ENCODE measurements at regions not wholly inside any gene's neighbourhood (a gene's known extent, or its start where the extent isn't known, plus 50 kb on each side); places are given as distances from the start of the nearest gene placed in this dataset.
A peak's percentile ranks its signal among the peaks of the same experiment; 100 is the strongest.

DNA sequence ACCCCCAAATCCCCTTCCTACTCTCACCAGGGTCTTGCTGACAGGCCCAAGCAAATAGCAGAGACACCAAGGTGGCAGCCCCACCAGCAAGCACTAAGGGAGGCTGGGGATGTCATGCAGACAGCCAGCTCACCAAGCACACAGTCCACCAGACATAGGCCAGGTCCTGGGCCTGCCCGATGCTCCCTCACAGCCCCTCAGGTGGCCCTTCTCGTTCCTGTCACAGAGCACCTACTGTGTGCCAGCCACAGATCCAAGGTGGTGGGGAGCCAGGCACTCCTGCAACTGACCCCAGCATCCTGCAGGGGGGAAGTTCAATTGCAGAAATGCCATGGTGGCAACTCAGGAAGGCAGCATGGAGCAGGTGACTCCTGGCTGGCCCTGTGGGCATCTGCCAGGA lies 60.5 kb upstream of the PNMA1 start:
- no peak for DNase-seq (ENCODE audit: low spot score)
- H3K27ac ChIP-seq = peak overlapping the region in 1 of 2 donors; percentile 44

DNA sequence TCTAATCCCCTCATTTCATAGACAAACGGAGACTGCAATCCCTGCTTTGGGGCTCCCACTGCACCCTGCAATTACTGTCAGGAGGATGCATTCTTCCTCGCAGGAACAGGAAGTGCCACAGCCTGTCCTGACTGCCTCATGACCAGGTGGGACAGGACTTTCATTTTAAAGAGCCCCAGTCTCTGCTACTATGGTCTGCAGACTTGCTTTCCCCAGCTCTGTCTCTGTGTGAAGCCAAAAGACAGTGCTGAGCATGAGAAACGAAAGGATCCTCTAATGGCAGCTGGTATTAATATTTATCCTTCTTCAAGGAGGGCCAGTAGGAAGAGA lies 60.0 kb upstream of the PNMA1 start:
- DNase-seq (ENCODE audit: low spot score) = no peak
- peak overlapping the region in 1 of 2 donors; percentile 44 for H3K27ac ChIP-seq
- no peak overlapping the region for H3K4me3 ChIP-seq
- no peak for TF ChIP-seq CTCF (IDR thresholded peaks at IDR 0.05)

More for the DNA sequence above, 60.5 kb upstream of the PNMA1 start:
- H3K4me3 ChIP-seq = no peak overlapping the region
- TF ChIP-seq CTCF (IDR thresholded peaks at IDR 0.05) = no peak

DNA sequence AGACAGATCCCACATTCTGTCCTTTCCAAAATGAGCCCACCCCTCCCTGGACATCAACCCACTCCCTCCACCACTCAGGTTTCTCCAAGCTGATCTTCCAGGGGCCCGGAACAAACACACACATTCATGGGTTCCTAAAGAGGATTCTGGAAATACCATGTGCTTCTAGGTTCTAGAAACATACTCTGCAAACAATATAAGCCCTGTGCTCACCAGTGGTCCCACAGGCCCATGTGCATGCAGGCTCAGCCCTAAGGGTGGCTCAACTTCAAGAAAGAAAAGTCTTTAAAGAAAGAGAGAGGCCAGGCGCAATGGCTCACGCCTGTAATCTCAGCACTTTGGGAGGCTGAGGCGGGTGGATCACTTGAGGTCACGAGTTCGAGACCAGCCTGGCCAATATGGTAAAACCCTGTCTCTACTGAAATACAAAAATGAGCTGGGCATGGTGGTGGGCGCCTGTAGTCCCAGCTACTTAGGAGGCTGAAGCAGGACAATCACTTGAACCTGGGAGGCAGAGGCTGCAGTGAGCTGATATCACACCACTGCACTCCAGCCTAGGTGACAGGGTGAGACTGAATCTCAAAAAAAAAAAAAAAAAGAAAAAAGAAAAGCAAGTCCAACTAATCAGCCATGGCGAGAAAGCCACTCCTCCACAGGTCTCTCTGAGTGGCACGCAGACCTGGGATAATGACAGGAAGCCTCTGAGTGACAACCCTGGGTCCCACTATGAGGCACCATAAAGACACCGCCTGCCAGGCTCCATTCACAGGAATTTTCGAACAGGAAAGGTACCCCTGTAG lies 59.5 kb upstream of the PNMA1 start:
- Histone ChIP-seq H3K27ac (peak overlapping the region in 1 of 2 donors; percentile 44), H3K4me3 (no peak overlapping the region)
- DNase-seq (ENCODE audit: low spot score) = no peak
- TF ChIP-seq CTCF (IDR thresholded peaks at IDR 0.05) = no peak

DNA sequence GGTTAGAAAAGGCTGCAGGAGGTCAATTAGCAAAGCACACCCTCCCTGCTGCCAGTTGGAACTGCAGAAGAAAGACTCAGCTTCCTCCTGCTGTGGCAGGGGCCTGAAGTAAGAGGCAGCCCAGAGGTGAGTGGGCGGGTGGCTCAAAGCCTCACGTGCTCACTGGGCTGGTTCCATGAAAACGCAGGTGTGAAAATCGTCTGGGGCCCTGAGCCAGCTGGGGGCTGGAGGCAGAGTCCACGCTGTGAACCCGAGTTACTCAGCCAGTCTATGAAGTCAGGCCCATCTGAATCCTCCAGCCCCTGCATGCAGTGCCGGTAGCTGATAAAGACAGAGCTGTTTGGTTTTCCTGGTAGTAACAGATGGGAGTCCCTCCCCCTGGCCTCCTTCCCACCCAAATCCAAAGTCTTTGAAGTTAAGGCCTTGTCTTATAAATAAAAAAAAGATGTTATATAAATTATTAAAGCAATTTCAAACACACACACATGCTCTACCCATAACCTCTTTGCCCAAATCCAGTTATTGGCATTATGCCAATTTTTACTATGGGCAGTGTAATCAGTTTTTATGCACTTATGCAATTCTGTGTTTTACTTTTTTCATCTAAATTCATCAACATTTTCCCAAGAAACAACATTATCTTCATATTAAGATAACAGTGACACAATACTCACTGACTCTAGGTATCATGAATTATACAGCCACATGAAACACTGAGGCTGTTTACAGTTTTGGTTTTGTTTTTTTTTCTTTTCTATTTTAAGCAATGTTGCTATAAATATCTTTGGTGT lies 57.9 kb upstream of the PNMA1 start:
- no peak for TF ChIP-seq CTCF (IDR thresholded peaks at IDR 0.05)
- Histone ChIP-seq H3K4me3 (peak overlapping the region; percentile 31), H3K27ac (peak overlapping the region; percentile 60 to 72)
- DNase-seq (ENCODE audit: low spot score) = no peak

DNA sequence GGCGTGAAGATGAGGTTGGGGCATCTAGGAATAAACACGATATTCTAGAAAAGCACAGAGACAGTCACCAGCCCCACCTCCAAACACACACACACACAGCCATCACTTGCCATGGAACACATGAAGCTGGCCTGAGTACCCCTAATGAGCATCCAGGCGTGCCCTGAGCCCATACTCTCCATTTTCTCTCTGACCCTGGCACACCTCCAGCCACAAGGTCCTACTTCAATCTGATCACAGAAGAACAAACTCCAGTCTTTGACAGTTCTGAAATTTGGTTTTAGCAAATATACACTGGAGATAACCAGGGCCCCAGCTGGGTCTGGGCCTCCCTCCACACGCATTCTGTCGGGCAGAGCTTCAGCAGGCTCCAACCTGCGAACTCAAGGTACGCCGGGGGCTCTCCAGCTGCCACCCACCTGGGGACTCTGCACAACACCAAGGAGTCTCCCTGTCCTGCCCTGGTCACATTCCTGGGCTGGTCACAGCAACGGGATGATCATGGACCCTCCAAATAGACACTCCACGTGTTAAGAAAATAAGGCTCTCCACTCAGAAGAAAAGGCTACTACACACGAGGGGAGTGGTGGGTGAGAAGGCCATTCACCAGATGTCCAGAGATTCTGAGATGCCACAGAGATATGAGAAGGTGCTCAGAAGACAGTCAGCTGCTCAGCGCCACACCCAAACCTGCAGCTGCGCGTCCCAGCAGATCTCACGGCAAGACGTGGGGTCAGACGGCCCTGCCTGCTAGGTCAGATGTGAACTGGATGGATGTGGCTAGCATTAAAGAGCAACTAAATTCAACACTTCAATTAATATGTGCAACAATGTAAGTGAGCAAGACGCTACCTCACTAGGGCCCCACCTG lies 57.0 kb upstream of the PNMA1 start:
- DNase-seq (ENCODE audit: low spot score) = no peak
- Histone ChIP-seq H3K4me3 (peak overlapping the region; percentile 31), H3K27ac (peak overlapping the region; percentile 60 to 72)
- no peak for TF ChIP-seq CTCF (IDR thresholded peaks at IDR 0.05)

GRCh38 chr14:73768107-73768506 lies 53.9 kb upstream of the PNMA1 start:
- Histone ChIP-seq H3K27ac (no peak overlapping the region), H3K4me3 (no peak overlapping the region)
- no peak for TF ChIP-seq CTCF (IDR thresholded peaks at IDR 0.05)
- no peak for DNase-seq (ENCODE audit: low spot score)
